IPS-18a (cell line): ENCODE measurements at regions not wholly inside any gene's neighbourhood (a gene's known extent, or its start where the extent isn't known, plus 50 kb on each side); places are given as distances from the start of the nearest gene placed in this dataset.

Experiments used
- H3K27ac ChIP-seq: one replicate; pipeline ENCODE4 v1.5.1; 2013; ENCODE audit warnings: low read length
- H3K27me3 ChIP-seq: one replicate; pipeline ENCODE4 v1.6.1; 2013; ENCODE audit warnings: mild to moderate bottlenecking, low read length; ENCODE audit not compliant: control insufficient read depth, insufficient read depth
- H3K36me3 ChIP-seq: one replicate; pipeline ENCODE4 v1.6.1; 2013; ENCODE audit warnings: low read depth, low read length; ENCODE audit not compliant: control insufficient read depth
- H3K4me1 ChIP-seq: one replicate; pipeline ENCODE4 v1.6.1; 2013; ENCODE audit warnings: low read depth, low read length; ENCODE audit not compliant: control insufficient read depth
- H3K4me3 ChIP-seq: one replicate; pipeline ENCODE4 v1.5.1; 2013; ENCODE audit warnings: low read length
- H3K9ac ChIP-seq: one replicate; pipeline ENCODE4 v1.6.1; 2013; ENCODE audit warnings: mild to moderate bottlenecking, low read length, moderate library complexity
- H3K9me3 ChIP-seq: one replicate; pipeline ENCODE4 v1.6.1; 2013; ENCODE audit warnings: low read depth, low read length; ENCODE audit not compliant: control insufficient read depth

- Histone ChIP-seq H3K4me3 (no peak overlapping the region), H3K9ac (no peak overlapping the region), H3K27ac (no peak overlapping the region), H3K9me3 (no peaks in the 10 kb centered on the region), H3K36me3 (no peaks in the 10 kb centered on the region), H3K27me3 (no peaks in the 10 kb centered on the region), H3K4me1 (no peaks in the 10 kb centered on the region)
Measured at GRCh38 chr4:156330436-156331031, 376.9 kb upstream of the CTSO start.

DNA sequence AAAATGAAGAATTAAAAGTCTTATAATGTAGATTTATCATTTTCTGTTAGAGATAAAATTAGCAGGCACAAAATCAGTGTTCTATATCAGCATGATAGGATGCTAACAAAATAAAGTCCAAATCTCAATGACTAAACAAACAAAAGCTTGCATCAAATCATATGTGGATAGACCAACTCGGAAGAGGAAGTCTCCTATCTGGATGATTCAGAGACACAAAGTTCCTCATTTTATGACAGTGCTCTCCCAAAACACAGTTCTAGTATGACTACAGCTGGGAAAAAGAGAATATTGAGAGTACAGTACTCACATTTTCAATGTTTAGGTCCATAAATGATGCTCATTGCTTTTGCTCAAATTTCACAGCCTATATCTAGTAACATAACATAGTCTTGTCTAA lies 376.1 kb upstream of the CTSO start:
- H3K4me1 ChIP-seq = no peaks in the 10 kb centered on the region
- H3K36me3 ChIP-seq = no peaks in the 10 kb centered on the region
- no peak overlapping the region for H3K4me3 ChIP-seq
- no peak overlapping the region for H3K9ac ChIP-seq
- H3K9me3 ChIP-seq = no peaks in the 10 kb centered on the region
- H3K27me3 ChIP-seq = no peaks in the 10 kb centered on the region
- no peak overlapping the region for H3K27ac ChIP-seq

DNA sequence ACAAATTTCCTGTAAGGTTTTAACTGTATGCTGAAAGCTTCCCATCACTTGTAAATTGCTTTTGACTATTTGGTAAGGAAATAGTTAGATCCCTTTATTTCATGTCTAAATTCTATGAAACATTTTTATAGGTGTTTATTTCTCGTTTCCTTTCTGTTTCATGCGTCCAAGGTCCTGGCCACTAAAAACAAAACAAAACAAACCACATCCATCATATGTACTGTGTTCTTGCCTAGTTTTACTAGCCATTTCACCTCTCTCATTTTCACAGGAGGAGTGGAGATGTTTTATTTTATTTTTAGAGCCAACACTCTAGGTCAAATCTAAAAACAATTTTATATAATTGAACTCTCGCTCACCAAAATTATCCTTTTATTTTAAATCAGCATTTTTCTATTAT lies 375.2 kb upstream of the CTSO start:
- Histone ChIP-seq H3K4me1 (no peaks in the 10 kb centered on the region), H3K9me3 (no peaks in the 10 kb centered on the region), H3K27ac (no peak overlapping the region), H3K36me3 (no peaks in the 10 kb centered on the region), H3K27me3 (no peaks in the 10 kb centered on the region), H3K9ac (no peak overlapping the region), H3K4me3 (no peak overlapping the region)

GRCh38 chr4:156326246-156326645 lies 372.6 kb upstream of the CTSO start:
- H3K9ac ChIP-seq = no peak overlapping the region
- H3K27ac ChIP-seq = no peak overlapping the region
- no peaks in the 10 kb centered on the region for H3K27me3 ChIP-seq
- no peaks in the 10 kb centered on the region for H3K9me3 ChIP-seq
- no peaks in the 10 kb centered on the region for H3K36me3 ChIP-seq
- H3K4me1 ChIP-seq = no peaks in the 10 kb centered on the region
- H3K4me3 ChIP-seq = no peak overlapping the region

DNA sequence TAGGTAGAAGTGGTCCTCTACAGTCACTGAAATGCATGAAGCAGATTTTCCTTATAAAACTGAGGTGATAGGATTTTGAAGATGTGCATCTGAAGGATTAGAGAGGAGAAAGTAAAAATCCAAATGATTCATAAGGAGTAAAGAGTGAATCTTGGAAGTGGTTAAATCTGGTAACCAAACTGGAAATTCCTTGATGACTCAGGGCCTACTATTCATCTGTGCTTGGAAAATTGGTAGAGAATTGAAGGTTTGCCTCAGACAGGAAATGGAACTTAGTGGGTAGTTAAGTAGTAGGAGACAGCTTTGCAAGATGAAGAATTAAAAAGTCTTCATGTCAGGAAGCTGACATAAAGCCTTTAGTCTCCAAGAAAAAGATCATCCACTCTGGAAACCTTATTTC lies 368.9 kb upstream of the CTSO start:
- Histone ChIP-seq H3K9ac (no peak overlapping the region), H3K9me3 (no peaks in the 10 kb centered on the region), H3K36me3 (no peaks in the 10 kb centered on the region), H3K27me3 (no peaks in the 10 kb centered on the region), H3K27ac (no peak overlapping the region), H3K4me1 (no peaks in the 10 kb centered on the region), H3K4me3 (no peak overlapping the region)

DNA sequence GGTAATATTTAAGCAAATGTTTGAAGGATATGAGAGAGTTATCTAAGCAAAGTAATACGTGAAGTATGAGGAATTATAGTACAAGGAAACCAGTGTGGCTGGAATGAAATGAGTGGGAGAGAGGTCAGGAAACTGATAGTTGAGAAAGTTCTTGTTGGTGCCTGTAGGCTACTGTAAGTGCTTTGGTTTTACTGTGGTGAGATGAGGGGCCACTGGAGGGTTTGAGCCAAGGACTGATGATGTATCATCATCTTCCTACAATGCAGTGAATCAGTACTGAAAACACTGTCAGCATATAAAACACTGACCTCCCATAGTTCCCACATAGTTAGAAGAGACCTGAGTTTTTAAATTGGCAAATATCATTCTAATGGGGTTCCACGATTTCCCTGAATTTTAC lies 367.5 kb upstream of the CTSO start:
- Histone ChIP-seq H3K4me1 (no peaks in the 10 kb centered on the region), H3K9ac (no peak overlapping the region), H3K9me3 (no peaks in the 10 kb centered on the region), H3K36me3 (no peaks in the 10 kb centered on the region), H3K27ac (no peak overlapping the region), H3K27me3 (no peaks in the 10 kb centered on the region), H3K4me3 (no peak overlapping the region)

DNA sequence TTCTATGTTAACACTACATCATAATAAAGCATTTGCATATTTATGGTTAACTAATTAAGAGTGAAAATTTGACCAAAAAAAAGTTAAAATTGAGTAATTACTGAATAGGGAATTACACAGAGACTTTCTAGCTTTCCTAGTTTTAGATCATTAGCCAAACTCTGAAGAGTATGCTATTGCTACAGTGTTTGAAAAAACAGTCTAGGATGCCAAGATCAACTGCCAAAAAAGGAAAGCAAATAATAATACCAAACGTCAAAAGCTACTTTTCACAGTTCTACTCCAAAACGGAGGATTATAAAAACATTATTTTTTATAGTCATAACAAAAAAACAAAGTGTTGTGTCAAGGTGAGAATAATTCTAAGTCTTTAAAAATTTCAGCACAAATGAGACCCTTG lies 359.8 kb upstream of the CTSO start:
- no peak overlapping the region for H3K27ac ChIP-seq
- H3K4me1 ChIP-seq = no peaks in the 10 kb centered on the region
- no peaks in the 10 kb centered on the region for H3K27me3 ChIP-seq
- H3K4me3 ChIP-seq = no peak overlapping the region
- H3K36me3 ChIP-seq = no peaks in the 10 kb centered on the region
- no peaks in the 10 kb centered on the region for H3K9me3 ChIP-seq
- no peak overlapping the region for H3K9ac ChIP-seq

- Histone ChIP-seq H3K9ac (no peak overlapping the region), H3K9me3 (no peaks in the 10 kb centered on the region), H3K36me3 (no peaks in the 10 kb centered on the region), H3K27ac (no peak overlapping the region), H3K27me3 (no peaks in the 10 kb centered on the region), H3K4me1 (no peaks in the 10 kb centered on the region), H3K4me3 (no peak overlapping the region)
Measured at GRCh38 chr4:156312261-156312847, 358.7 kb upstream of the CTSO start.

DNA sequence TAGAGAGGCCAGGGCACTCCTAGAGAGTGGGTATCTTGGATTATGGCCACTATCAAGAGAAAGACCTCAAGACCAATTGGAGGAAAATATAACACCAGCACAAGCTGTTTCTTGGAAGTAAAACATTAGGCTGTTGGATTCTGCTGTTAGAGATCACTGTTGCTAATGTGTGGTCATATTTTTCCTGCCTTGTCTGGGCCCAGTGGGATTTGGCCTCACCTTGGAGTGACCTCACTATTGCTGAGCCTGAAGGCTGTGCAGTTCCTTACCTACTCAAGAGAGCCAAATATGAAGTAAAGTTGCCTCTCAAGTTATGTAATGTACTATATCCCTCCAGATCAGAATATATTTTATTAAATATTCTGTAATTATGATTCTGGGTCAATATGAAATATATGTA lies 355.4 kb upstream of the CTSO start:
- Histone ChIP-seq H3K9ac (no peak overlapping the region), H3K4me1 (no peaks in the 10 kb centered on the region), H3K9me3 (no peaks in the 10 kb centered on the region), H3K36me3 (no peaks in the 10 kb centered on the region), H3K4me3 (no peak overlapping the region), H3K27me3 (no peaks in the 10 kb centered on the region), H3K27ac (no peak overlapping the region)

DNA sequence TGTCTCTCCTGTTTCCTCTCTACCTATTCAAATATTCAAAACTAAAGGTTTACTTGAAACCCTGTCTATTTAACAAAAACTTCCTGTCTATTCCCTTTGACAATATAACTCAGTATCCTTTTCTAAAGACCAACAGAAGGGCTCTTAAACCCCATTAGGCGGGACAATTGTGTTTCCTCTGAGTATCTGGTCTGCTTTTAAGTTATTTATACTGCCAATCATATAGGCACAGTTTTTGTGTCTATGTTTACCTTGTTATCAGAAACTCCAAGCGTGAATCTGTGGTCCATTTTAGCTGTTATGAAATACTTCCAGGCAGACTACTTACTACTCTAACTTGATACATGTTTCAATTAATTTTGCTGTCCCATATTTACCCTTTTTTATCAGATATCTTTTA lies 350.0 kb upstream of the CTSO start:
- no peaks in the 10 kb centered on the region for H3K9me3 ChIP-seq
- H3K27me3 ChIP-seq = no peaks in the 10 kb centered on the region
- no peak overlapping the region for H3K4me3 ChIP-seq
- H3K36me3 ChIP-seq = no peaks in the 10 kb centered on the region
- no peak overlapping the region for H3K9ac ChIP-seq
- no peaks in the 10 kb centered on the region for H3K4me1 ChIP-seq
- H3K27ac ChIP-seq = no peak overlapping the region

DNA sequence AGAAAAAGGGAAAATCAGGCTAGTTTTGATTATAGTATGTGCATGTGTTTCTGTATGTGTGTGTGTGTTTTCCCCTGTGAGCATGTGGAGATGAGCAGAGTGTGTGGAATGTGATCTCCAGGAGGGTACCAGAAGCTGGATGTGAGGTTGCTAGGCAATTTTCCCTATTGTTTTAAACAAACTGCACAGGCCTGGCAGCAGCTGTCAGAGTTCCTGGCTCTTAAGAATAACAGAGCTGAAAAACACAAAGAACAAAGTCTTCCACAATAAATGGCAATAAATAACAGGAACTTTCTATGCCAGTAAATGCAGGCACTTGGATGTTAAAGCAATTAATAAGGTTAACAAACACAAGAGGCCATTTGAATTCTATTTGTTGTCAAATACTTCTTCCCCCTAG lies 344.6 kb upstream of the CTSO start:
- Histone ChIP-seq H3K4me3 (no peak overlapping the region), H3K36me3 (no peaks in the 10 kb centered on the region)

DNA sequence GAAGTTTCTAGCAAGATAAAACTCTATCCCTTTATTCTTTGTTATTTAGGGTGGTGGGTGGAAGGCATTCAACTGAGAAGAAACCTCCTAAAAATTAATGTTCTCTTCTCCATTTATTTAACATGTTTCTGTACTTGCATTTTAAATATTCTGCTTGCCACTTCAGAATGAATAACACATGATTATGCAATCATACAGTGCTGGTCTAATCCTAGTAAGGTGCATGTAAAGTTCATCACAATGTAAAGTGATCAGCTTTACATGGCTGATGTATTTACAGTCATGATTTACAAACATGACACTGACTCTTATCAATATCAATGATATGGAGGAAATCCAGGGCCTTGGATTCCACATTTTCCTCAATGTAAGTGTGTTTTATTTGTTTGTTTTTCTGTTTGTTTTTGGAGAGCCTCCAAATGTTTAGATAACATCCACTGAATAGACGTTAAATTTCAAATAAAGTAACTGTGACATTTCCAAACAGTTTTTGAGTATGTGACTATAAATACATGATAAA lies 342.1 kb upstream of the CTSO start:
- Histone ChIP-seq H3K9ac (no peak overlapping the region), H3K9me3 (no peaks in the 10 kb centered on the region), H3K4me1 (peaks cover 7% of the 10 kb centered on the region), H3K27me3 (no peaks in the 10 kb centered on the region), H3K4me3 (no peak overlapping the region), H3K27ac (no peak overlapping the region), H3K36me3 (no peaks in the 10 kb centered on the region)

More for the DNA sequence above, 344.6 kb upstream of the CTSO start:
- Histone ChIP-seq H3K4me1 (peaks cover 4% of the 10 kb centered on the region), H3K9me3 (no peaks in the 10 kb centered on the region), H3K9ac (no peak overlapping the region), H3K27me3 (no peaks in the 10 kb centered on the region), H3K27ac (no peak overlapping the region)
